Neural crest cell (in vitro differentiated cells): ENCODE measurements at regions not wholly inside any gene's neighbourhood (a gene's known extent, or its start where the extent isn't known, plus 50 kb on each side); places are given as distances from the start of the nearest gene placed in this dataset.

Source experiments
- DNase-seq: peaks from one replicate; pipeline ENCODE4 v3.0.0; 2021; ENCODE audit warnings: low read depth, mixed read lengths, low spot score
- H3K27ac Mint-ChIP-seq: one replicate; pipeline ENCODE4 v1.8.0; 2021; ENCODE audit warnings: mild to moderate bottlenecking, mixed read lengths; ENCODE audit not compliant: unreplicated experiment
- H3K27me3 Mint-ChIP-seq: 2 replicates; pipeline ENCODE4 v1.8.0; 2021; ENCODE audit warnings: low read depth, mild to moderate bottlenecking, mixed read lengths
- H3K36me3 Mint-ChIP-seq: 2 replicates; pipeline ENCODE4 v1.8.0; 2021; ENCODE audit warnings: low read depth, mild to moderate bottlenecking, mixed read lengths
- H3K4me1 Mint-ChIP-seq: 2 replicates; pipeline ENCODE4 v1.8.0; 2021; ENCODE audit warnings: mixed read lengths
- H3K4me3 Mint-ChIP-seq: one replicate; pipeline ENCODE4 v1.8.0; 2021; ENCODE audit warnings: mild to moderate bottlenecking, mixed read lengths
- H3K9me3 Mint-ChIP-seq: 2 replicates; pipeline ENCODE4 v1.8.0; 2021; ENCODE audit warnings: mixed read lengths
- TF ChIP-seq, protein P1 (sequence below): fragments of 200-600 bp; sonication (generic); conservative IDR thresholded peaks from 2 replicates; pipeline ENCODE4 v1.5.0; 2021; ENCODE audit warnings: antibody characterized with exemption, mild to moderate bottlenecking

- H3K4me3 Mint-ChIP-seq: no peak overlapping the region
- no peaks in the 10 kb centered on the region for H3K9me3 Mint-ChIP-seq
- no peaks in the 10 kb centered on the region for H3K27me3 Mint-ChIP-seq
- H3K36me3 Mint-ChIP-seq: no peaks in the 10 kb centered on the region
- TF ChIP-seq, protein P1, sequence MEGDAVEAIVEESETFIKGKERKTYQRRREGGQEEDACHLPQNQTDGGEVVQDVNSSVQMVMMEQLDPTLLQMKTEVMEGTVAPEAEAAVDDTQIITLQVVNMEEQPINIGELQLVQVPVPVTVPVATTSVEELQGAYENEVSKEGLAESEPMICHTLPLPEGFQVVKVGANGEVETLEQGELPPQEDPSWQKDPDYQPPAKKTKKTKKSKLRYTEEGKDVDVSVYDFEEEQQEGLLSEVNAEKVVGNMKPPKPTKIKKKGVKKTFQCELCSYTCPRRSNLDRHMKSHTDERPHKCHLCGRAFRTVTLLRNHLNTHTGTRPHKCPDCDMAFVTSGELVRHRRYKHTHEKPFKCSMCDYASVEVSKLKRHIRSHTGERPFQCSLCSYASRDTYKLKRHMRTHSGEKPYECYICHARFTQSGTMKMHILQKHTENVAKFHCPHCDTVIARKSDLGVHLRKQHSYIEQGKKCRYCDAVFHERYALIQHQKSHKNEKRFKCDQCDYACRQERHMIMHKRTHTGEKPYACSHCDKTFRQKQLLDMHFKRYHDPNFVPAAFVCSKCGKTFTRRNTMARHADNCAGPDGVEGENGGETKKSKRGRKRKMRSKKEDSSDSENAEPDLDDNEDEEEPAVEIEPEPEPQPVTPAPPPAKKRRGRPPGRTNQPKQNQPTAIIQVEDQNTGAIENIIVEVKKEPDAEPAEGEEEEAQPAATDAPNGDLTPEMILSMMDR: no peak
- no peaks in the 10 kb centered on the region for H3K4me1 Mint-ChIP-seq
- no peak overlapping the region for H3K27ac Mint-ChIP-seq
- no peak for DNase-seq
Measured at GRCh38 chr5:109965634-109966033, 275.9 kb downstream of the MAN2A1 start.

- Mint-ChIP-seq H3K27me3 (no peaks in the 10 kb centered on the region), H3K4me1 (no peaks in the 10 kb centered on the region), H3K9me3 (no peaks in the 10 kb centered on the region), H3K4me3 (no peak overlapping the region), H3K36me3 (no peaks in the 10 kb centered on the region), H3K27ac (no peak overlapping the region)
- DNase-seq: no peak
- TF ChIP-seq, protein P1: no peak
Measured at GRCh38 chr5:109971968-109972367, 282.2 kb downstream of the MAN2A1 start.

GRCh38 chr5:109981979-109982378 is 292.3 kb downstream of the MAN2A1 start:
- Mint-ChIP-seq H3K4me3 (no peak overlapping the region), H3K27ac (no peak overlapping the region), H3K27me3 (no peaks in the 10 kb centered on the region), H3K36me3 (no peaks in the 10 kb centered on the region), H3K4me1 (no peaks in the 10 kb centered on the region), H3K9me3 (peaks cover 8% of the 10 kb centered on the region)
- TF ChIP-seq, protein P1: no peak
- DNase-seq: no peak

GRCh38 chr5:109982966-109983534 is 293.3 kb downstream of the MAN2A1 start:
- TF ChIP-seq, protein P1: no peak
- Mint-ChIP-seq H3K4me3 (no peak overlapping the region), H3K9me3 (peaks cover 8% of the 10 kb centered on the region), H3K36me3 (no peaks in the 10 kb centered on the region), H3K27me3 (no peaks in the 10 kb centered on the region), H3K4me1 (no peaks in the 10 kb centered on the region), H3K27ac (no peak overlapping the region)
- DNase-seq: no peak

GRCh38 chr5:109986726-109987125 is 297.0 kb downstream of the MAN2A1 start:
- TF ChIP-seq, protein P1: no peak
- H3K4me1 Mint-ChIP-seq: no peaks in the 10 kb centered on the region
- no peak overlapping the region for H3K4me3 Mint-ChIP-seq
- no peak overlapping the region for H3K27ac Mint-ChIP-seq
- H3K27me3 Mint-ChIP-seq: no peaks in the 10 kb centered on the region
- no peaks in the 10 kb centered on the region for H3K36me3 Mint-ChIP-seq
- H3K9me3 Mint-ChIP-seq: peaks cover 8% of the 10 kb centered on the region
- no peak for DNase-seq
